ENCODE measurements at regions not wholly inside any gene's neighbourhood (a gene's known extent, or its start where the extent isn't known, plus 50 kb on each side); places are given as distances from the start of the nearest gene placed in this dataset.

DNA sequence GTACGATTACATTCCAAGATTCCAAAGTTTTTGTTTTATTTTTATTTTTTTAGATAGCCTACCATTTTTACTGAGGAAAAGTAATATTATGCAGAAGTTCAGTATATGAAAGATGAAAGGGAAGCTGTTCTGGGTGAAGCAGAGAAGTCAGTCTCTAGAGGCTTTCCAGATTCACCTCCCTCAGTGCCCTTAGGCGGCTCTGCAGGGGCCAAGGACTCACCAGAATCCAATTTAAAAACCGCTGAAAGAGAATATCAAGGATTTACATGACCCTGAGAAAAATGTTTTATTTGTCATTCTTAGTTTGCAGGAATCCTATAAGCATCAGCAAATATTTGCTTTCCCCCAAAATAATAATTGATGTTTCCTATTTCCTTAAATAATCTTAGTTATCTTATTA is 1084.6 kb upstream of the ARRDC3 start:
- H2BK15ac ChIP-seq (ENCODE audit: low read depth, poor library complexity, severe bottlenecking): no peak overlapping the region
- WGBS: no CpG with 5 or more reads among the region's 3 CpGs

DNA sequence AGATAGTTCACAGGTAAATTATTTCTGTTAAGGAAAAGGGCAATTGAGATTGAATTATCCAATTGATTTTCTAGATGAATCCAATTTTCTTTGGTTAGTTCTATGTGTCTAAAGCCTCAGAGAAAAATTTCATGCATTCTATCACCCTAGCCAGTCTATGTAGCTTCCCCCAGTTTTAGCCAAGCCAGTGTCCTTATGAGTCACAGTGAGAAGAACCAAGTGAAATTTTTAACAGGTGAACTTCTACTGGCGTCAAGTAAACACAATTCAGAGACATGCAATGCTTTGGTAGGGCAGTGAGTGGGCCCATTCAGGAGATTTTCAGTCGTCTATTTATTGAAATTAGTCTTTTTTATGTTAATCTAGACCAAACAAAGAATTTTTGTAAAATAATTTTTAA is 1077.4 kb upstream of the ARRDC3 start:
- no peaks in the 10 kb centered on the region for H3K79me1 ChIP-seq (replicated peaks; ENCODE audit: low read length, poor library complexity, severe bottlenecking)
- H3K9me3 ChIP-seq (ENCODE audit: control insufficient read depth, low read length): peaks cover 3% of the 10 kb centered on the region
- H3K27me3 ChIP-seq (ENCODE audit: control insufficient read depth in 1 of 2, insufficient read depth in 1 of 2, low read length in 2 of 2): no peaks in the 10 kb centered on the region
- H3K4me2 ChIP-seq (ENCODE audit: low read length, poor library complexity, severe bottlenecking): no peak overlapping the region
- no peak overlapping the region for H2AFZ ChIP-seq (ENCODE audit: low read depth, low read length)
- H2AK5ac ChIP-seq (ENCODE audit: low read length, severe bottlenecking): no peak overlapping the region
- H2BK12ac ChIP-seq (ENCODE audit: low read length in 2 of 2): no peak overlapping the region
- no peak overlapping the region for H3K4me3 ChIP-seq (ENCODE audit: insufficient read depth in 1 of 2, low read depth in 1 of 2, low read length in 2 of 2)
- H2BK15ac ChIP-seq (ENCODE audit: low read depth, poor library complexity, severe bottlenecking): no peak overlapping the region
- H3K4ac ChIP-seq (ENCODE audit: low read depth in 1 of 2, low read length in 2 of 2): no peak overlapping the region
- H3K14ac ChIP-seq (ENCODE audit: low read length in 2 of 2): no peak overlapping the region
- H2BK120ac ChIP-seq (ENCODE audit: low read depth, low read length): no peak overlapping the region
- H4K8ac ChIP-seq (ENCODE audit: low read length): no peak overlapping the region
- no peak overlapping the region for H3K23ac ChIP-seq (ENCODE audit: low read length in 2 of 2)
- H3K27ac ChIP-seq (ENCODE audit: low read length, poor library complexity, severe bottlenecking): no peak overlapping the region
- H2BK5ac ChIP-seq (ENCODE audit: low read depth, low read length, poor library complexity, severe bottlenecking): no peak overlapping the region
- H3K18ac ChIP-seq (ENCODE audit: low read depth in 1 of 2, low read length in 2 of 2): no peak overlapping the region
- H4K91ac ChIP-seq (ENCODE audit: low read length): no peak overlapping the region
- no peak overlapping the region for H3K9ac ChIP-seq (ENCODE audit: low read length)
- 83% methylated on average over 1 of the region's 2 CpGs for WGBS
- no peak for DNase-seq
- H3K4me1 ChIP-seq (ENCODE audit: control insufficient read depth, insufficient read depth, low read depth, low read length): no peaks in the 10 kb centered on the region
- no peaks in the 10 kb centered on the region for H3K36me3 ChIP-seq (ENCODE audit: control insufficient read depth in 1 of 2, insufficient read depth in 2 of 2, low read depth in 1 of 2, low read length in 2 of 2)

More for the DNA sequence above, 1084.6 kb upstream of the ARRDC3 start:
- Histone ChIP-seq H3K27me3 (ENCODE audit: control insufficient read depth in 1 of 2, insufficient read depth in 1 of 2, low read length in 2 of 2) (no peaks in the 10 kb centered on the region), H2BK12ac (ENCODE audit: low read length in 2 of 2) (no peak overlapping the region), H2BK120ac (ENCODE audit: low read depth, low read length) (no peak overlapping the region), H3K4me1 (ENCODE audit: control insufficient read depth, insufficient read depth, low read depth, low read length) (no peaks in the 10 kb centered on the region), H3K4me2 (ENCODE audit: low read length, poor library complexity, severe bottlenecking) (no peak overlapping the region), H3K27ac (ENCODE audit: low read length, poor library complexity, severe bottlenecking) (no peak overlapping the region), H3K14ac (ENCODE audit: low read length in 2 of 2) (no peak overlapping the region), H2AFZ (ENCODE audit: low read depth, low read length) (no peak overlapping the region), H3K36me3 (ENCODE audit: control insufficient read depth in 1 of 2, insufficient read depth in 2 of 2, low read depth in 1 of 2, low read length in 2 of 2) (no peaks in the 10 kb centered on the region), H3K4me3 (ENCODE audit: insufficient read depth in 1 of 2, low read depth in 1 of 2, low read length in 2 of 2) (no peak overlapping the region), H2BK5ac (ENCODE audit: low read depth, low read length, poor library complexity, severe bottlenecking) (no peak overlapping the region), H4K8ac (ENCODE audit: low read length) (no peak overlapping the region), H2AK5ac (ENCODE audit: low read length, severe bottlenecking) (no peak overlapping the region), H3K9ac (ENCODE audit: low read length) (no peak overlapping the region), H3K79me1 (replicated peaks; ENCODE audit: low read length, poor library complexity, severe bottlenecking) (no peaks in the 10 kb centered on the region), H3K18ac (ENCODE audit: low read depth in 1 of 2, low read length in 2 of 2) (no peak overlapping the region), H3K4ac (ENCODE audit: low read depth in 1 of 2, low read length in 2 of 2) (no peak overlapping the region), H4K91ac (ENCODE audit: low read length) (no peak overlapping the region), H3K9me3 (ENCODE audit: control insufficient read depth, low read length) (peaks cover 6% of the 10 kb centered on the region), H3K23ac (ENCODE audit: low read length in 2 of 2) (no peak overlapping the region)
- no peak for DNase-seq

DNA sequence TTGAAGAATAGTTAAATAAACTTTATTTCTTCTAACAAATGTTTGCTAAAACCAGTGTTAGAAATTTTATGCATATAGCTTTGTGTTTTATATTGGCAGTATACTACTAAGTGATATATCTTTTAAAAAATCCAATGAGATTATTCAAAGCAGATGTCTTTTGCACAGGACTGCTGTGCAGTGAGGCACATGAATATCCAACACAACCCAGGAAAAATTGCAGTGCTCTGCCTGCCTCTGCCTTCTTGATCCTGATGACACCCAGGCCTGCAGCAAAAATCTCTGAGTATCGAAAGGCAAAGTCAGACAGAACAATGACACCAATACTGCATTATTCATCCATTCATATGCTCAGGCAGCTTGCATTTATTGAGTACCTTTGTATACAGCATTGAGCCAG is 1076.5 kb upstream of the ARRDC3 start:
- Histone ChIP-seq H3K14ac (ENCODE audit: low read length in 2 of 2) (no peak overlapping the region), H3K27ac (ENCODE audit: low read length, poor library complexity, severe bottlenecking) (no peak overlapping the region), H2BK120ac (ENCODE audit: low read depth, low read length) (no peak overlapping the region), H2AFZ (ENCODE audit: low read depth, low read length) (no peak overlapping the region), H3K4me1 (ENCODE audit: control insufficient read depth, insufficient read depth, low read depth, low read length) (no peaks in the 10 kb centered on the region), H4K91ac (ENCODE audit: low read length) (no peak overlapping the region), H2BK5ac (ENCODE audit: low read depth, low read length, poor library complexity, severe bottlenecking) (no peak overlapping the region), H2BK12ac (ENCODE audit: low read length in 2 of 2) (no peak overlapping the region), H3K36me3 (ENCODE audit: control insufficient read depth in 1 of 2, insufficient read depth in 2 of 2, low read depth in 1 of 2, low read length in 2 of 2) (no peaks in the 10 kb centered on the region), H2BK15ac (ENCODE audit: low read depth, poor library complexity, severe bottlenecking) (no peak overlapping the region), H3K18ac (ENCODE audit: low read depth in 1 of 2, low read length in 2 of 2) (no peak overlapping the region), H3K4ac (ENCODE audit: low read depth in 1 of 2, low read length in 2 of 2) (no peak overlapping the region), H3K9ac (ENCODE audit: low read length) (no peak overlapping the region), H3K4me3 (ENCODE audit: insufficient read depth in 1 of 2, low read depth in 1 of 2, low read length in 2 of 2) (no peak overlapping the region), H4K8ac (ENCODE audit: low read length) (no peak overlapping the region), H3K23ac (ENCODE audit: low read length in 2 of 2) (no peak overlapping the region), H2AK5ac (ENCODE audit: low read length, severe bottlenecking) (no peak overlapping the region), H3K4me2 (ENCODE audit: low read length, poor library complexity, severe bottlenecking) (no peak overlapping the region), H3K9me3 (ENCODE audit: control insufficient read depth, low read length) (peaks cover 3% of the 10 kb centered on the region), H3K27me3 (ENCODE audit: control insufficient read depth in 1 of 2, insufficient read depth in 1 of 2, low read length in 2 of 2) (no peaks in the 10 kb centered on the region), H3K79me1 (replicated peaks; ENCODE audit: low read length, poor library complexity, severe bottlenecking) (no peaks in the 10 kb centered on the region)
- WGBS: 100% methylated on average over 1 of the region's 1 CpG
- DNase-seq: no peak

DNA sequence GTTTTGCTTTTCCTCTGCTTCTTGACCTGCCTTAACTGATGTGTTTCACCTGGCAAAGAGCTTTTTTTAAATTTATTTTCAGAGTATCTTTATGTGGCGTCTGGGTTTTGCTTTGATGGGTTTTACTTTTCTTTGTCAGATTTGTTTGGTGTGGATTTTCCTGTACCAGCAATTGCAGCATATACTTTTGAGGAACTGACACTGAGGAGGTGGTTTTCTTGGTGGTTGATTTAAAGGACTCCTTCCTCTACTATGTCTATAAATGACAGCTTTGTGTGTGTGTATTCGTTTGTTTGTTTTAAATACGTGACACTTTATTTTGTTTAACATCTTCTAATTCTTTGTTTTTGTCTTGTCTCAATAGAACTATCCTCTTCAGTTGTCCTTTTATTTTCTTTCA is 1071.9 kb upstream of the ARRDC3 start:
- WGBS: 89% methylated on average over 1 of the region's 3 CpGs
- Histone ChIP-seq H2AK5ac (ENCODE audit: low read length, severe bottlenecking) (no peak overlapping the region), H3K4me2 (ENCODE audit: low read length, poor library complexity, severe bottlenecking) (no peak overlapping the region), H3K4ac (ENCODE audit: low read depth in 1 of 2, low read length in 2 of 2) (no peak overlapping the region), H2AFZ (ENCODE audit: low read depth, low read length) (no peak overlapping the region), H3K36me3 (ENCODE audit: control insufficient read depth in 1 of 2, insufficient read depth in 2 of 2, low read depth in 1 of 2, low read length in 2 of 2) (no peaks in the 10 kb centered on the region), H2BK15ac (ENCODE audit: low read depth, poor library complexity, severe bottlenecking) (no peak overlapping the region), H3K79me1 (replicated peaks; ENCODE audit: low read length, poor library complexity, severe bottlenecking) (no peaks in the 10 kb centered on the region), H3K18ac (ENCODE audit: low read depth in 1 of 2, low read length in 2 of 2) (no peak overlapping the region), H3K27me3 (ENCODE audit: control insufficient read depth in 1 of 2, insufficient read depth in 1 of 2, low read length in 2 of 2) (no peaks in the 10 kb centered on the region), H3K27ac (ENCODE audit: low read length, poor library complexity, severe bottlenecking) (no peak overlapping the region), H3K9me3 (ENCODE audit: control insufficient read depth, low read length) (peaks cover 3% of the 10 kb centered on the region), H2BK5ac (ENCODE audit: low read depth, low read length, poor library complexity, severe bottlenecking) (no peak overlapping the region), H3K23ac (ENCODE audit: low read length in 2 of 2) (no peak overlapping the region), H4K8ac (ENCODE audit: low read length) (no peak overlapping the region), H4K91ac (ENCODE audit: low read length) (no peak overlapping the region), H3K4me3 (ENCODE audit: insufficient read depth in 1 of 2, low read depth in 1 of 2, low read length in 2 of 2) (no peak overlapping the region), H3K4me1 (ENCODE audit: control insufficient read depth, insufficient read depth, low read depth, low read length) (no peaks in the 10 kb centered on the region), H3K14ac (ENCODE audit: low read length in 2 of 2) (no peak overlapping the region), H2BK12ac (ENCODE audit: low read length in 2 of 2) (no peak overlapping the region), H2BK120ac (ENCODE audit: low read depth, low read length) (no peak overlapping the region), H3K9ac (ENCODE audit: low read length) (no peak overlapping the region)
- no peak for DNase-seq
